GM23338 (cell line): ENCODE measurements at regions not wholly inside any gene's neighbourhood (a gene's known extent, or its start where the extent isn't known, plus 50 kb on each side); places are given as distances from the start of the nearest gene placed in this dataset.

Experiments used
- ETS1 ChIP-seq: IDR thresholded peaks from 2 replicates; pipeline ENCODE4 v1.6.1; 2016; ENCODE audit warnings: antibody characterized with exemption
- TF ChIP-seq, protein P1 (sequence below), 2 experiments: fragments of 200-600 bp in 1 of 2; sonication (generic) in 1 of 2; conservative IDR thresholded peaks; 2 replicates each; pipeline versions ENCODE4 v1.5.1 to v1.6.1; 2016 to 2017; ENCODE audit warnings: antibody characterized with exemption in 2 of 2, low read depth in 2 of 2, mild to moderate bottlenecking in 2 of 2, moderate library complexity in 1 of 2

DNA sequence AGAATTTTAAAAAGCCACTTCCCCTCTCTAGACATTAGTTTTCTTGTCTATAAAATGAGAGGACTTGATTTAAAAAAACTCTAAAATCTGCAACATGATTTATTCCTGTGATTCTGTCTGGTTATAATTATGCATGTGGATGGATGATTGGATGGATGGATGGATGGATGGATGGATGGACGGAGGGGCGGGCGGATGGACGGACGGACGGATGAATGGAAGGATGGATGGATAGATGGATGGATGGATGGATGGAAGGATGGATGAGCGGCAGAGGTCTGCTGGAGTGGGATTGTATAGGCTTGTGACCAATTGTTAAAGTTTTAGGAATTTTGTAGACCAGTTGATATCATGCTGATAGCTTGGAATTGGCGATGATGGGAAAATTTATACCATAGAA lies 135.2 kb upstream of the TIAM1 start:
- TF ChIP-seq ETS1, result no peak
- TF ChIP-seq, protein P1, sequence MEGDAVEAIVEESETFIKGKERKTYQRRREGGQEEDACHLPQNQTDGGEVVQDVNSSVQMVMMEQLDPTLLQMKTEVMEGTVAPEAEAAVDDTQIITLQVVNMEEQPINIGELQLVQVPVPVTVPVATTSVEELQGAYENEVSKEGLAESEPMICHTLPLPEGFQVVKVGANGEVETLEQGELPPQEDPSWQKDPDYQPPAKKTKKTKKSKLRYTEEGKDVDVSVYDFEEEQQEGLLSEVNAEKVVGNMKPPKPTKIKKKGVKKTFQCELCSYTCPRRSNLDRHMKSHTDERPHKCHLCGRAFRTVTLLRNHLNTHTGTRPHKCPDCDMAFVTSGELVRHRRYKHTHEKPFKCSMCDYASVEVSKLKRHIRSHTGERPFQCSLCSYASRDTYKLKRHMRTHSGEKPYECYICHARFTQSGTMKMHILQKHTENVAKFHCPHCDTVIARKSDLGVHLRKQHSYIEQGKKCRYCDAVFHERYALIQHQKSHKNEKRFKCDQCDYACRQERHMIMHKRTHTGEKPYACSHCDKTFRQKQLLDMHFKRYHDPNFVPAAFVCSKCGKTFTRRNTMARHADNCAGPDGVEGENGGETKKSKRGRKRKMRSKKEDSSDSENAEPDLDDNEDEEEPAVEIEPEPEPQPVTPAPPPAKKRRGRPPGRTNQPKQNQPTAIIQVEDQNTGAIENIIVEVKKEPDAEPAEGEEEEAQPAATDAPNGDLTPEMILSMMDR (conservative IDR thresholded peaks at IDR 0.05; ENCODE audit: low read depth in 2 of 2), result no peak
